Large intestine (tissue), 3 donors: ENCODE measurements at regions not wholly inside any gene's neighbourhood (a gene's known extent, or its start where the extent isn't known, plus 50 kb on each side); places are given as distances from the start of the nearest gene placed in this dataset.

Experiments
- DNase-seq, 2 donors: peaks; one replicate each; pipeline versions ENCODE4 v3.0.0 to v3.0.0-alpha.2; 2013
- H3K27ac ChIP-seq: one replicate; pipeline ENCODE4 v1.5.1; 2013; ENCODE audit warnings: low read length
- H3K27me3 ChIP-seq: 2 replicates; pipeline ENCODE4 v1.6.1; 2013; ENCODE audit warnings: low read length; ENCODE audit not compliant: control insufficient read depth, insufficient read depth
- H3K36me3 ChIP-seq: 2 replicates; pipeline ENCODE4 v1.6.1; 2013; ENCODE audit warnings: low read length; ENCODE audit not compliant: control insufficient read depth, insufficient read depth
- H3K4me1 ChIP-seq: one replicate; pipeline ENCODE4 v1.6.1; 2013; ENCODE audit warnings: low read length; ENCODE audit not compliant: control insufficient read depth, insufficient read depth
- H3K4me3 ChIP-seq: one replicate; pipeline ENCODE4 v1.5.1; 2013; ENCODE audit warnings: low read length
- H3K9me3 ChIP-seq: one replicate; pipeline ENCODE4 v1.6.1; 2013; ENCODE audit warnings: mild to moderate bottlenecking, low read depth, low read length, moderate library complexity; ENCODE audit not compliant: control insufficient read depth
- WGBS: methylation state at CpG from one replicate; pipeline ENCODE4 v1.1.5; 2013; ENCODE audit warnings: low lambda C conversion rate; ENCODE audit not compliant: insufficient coverage; 5-methylcytosine and 5-hydroxymethylcytosine counted together

DNA sequence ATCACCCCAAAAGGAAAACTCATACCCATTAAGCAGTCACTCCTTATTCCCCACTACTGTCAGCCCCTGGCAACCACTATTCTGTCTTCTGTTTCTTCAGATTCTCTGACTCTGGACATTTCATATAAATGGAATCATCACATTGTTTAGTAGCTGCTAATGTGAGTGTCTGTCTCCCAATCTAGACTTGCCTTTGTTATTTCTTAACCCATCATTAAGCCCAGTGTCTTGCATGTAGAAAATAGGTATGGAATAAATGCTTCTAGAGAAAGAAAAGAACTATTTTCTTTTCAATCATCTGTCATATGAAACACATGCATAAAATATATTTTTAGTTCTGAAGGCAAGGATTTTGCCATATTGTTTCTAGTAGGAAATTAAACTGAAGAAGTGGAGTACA is 610.0 kb downstream of the PLPP3 start:
- no peak overlapping the region for H3K4me3 ChIP-seq
- no peaks in the 10 kb centered on the region for H3K36me3 ChIP-seq
- H3K27ac ChIP-seq: no peak overlapping the region
- no peak for DNase-seq
- no peaks in the 10 kb centered on the region for H3K4me1 ChIP-seq
- no peaks in the 10 kb centered on the region for H3K27me3 ChIP-seq
- no peaks in the 10 kb centered on the region for H3K9me3 ChIP-seq

DNA sequence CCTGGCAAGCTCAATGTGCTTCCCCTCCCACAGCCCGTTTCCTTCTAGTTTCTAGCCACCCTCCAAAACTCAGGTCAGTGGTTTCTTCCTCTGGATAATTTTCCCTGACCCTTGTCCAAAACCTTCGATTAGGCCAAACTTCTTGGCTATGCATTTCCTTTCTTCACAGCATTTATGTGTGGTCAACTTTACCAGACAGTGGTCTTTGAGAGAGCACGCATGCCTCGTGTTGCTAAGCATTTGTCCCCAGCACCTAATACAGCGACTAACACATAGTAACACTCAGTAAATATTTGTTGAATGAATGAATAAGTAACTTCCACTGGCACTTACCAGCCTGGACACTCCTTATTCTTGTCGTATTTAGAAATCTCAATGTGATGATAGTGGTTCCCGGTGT is 610.7 kb downstream of the PLPP3 start:
- H3K4me3 ChIP-seq: no peak overlapping the region

DNA sequence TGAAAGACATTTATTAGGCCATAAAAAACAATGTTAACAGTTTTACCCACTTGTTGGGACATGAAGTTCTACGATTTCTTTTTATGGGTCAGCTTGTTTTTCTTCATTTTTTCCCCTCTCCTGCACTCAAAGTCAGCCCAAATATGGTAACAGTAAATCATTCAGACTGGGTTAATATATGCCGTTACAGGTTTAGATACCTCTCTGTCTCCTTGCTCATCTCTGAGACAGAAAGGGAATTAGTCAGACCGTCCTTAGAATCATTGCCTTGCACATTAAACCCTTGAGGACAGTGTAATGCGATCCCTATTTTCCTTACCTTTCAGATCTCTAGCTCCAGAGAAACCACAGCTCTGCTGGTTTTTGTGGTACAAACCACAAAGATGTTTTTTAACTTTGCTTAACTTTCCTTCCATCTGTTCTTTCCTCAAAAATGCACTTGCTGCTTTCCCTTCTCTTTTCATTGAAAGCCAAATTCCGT is 613.3 kb downstream of the PLPP3 start:
- Histone ChIP-seq H3K4me1 (no peaks in the 10 kb centered on the region), H3K36me3 (no peaks in the 10 kb centered on the region), H3K9me3 (no peaks in the 10 kb centered on the region), H3K27me3 (no peaks in the 10 kb centered on the region), H3K27ac (no peak overlapping the region), H3K4me3 (no peak overlapping the region)
- WGBS: 63% methylated on average over 2 of the region's 5 CpGs
- DNase-seq: no peak

More for the DNA sequence above, 610.7 kb downstream of the PLPP3 start:
- Histone ChIP-seq H3K27ac (no peak overlapping the region), H3K27me3 (no peaks in the 10 kb centered on the region), H3K4me1 (no peaks in the 10 kb centered on the region), H3K36me3 (no peaks in the 10 kb centered on the region), H3K9me3 (no peaks in the 10 kb centered on the region)
- WGBS: 80% methylated on average over 2 of the region's 7 CpGs
- DNase-seq: no peak

DNA sequence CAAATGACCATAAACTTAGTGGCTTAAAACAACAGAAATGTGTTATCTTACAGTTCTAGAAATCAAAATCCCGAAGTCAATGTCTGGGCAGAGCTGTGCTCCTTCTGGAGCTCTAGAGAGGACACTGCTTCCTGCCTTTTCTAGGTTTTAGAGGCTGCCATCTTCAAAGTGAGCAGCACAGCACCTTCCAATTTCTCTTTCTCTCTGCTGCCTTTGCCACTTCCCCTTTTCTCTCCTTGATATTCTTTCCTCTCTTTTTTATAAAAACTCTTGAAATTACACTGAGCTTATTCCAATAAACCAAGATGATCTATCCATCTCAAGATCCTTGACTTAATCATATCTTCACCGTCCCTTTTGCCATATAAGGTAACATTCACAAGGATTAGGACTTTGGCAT is 616.9 kb downstream of the PLPP3 start:
- Histone ChIP-seq H3K36me3 (no peaks in the 10 kb centered on the region), H3K27ac (no peak overlapping the region), H3K4me3 (no peak overlapping the region), H3K9me3 (no peaks in the 10 kb centered on the region), H3K27me3 (no peaks in the 10 kb centered on the region), H3K4me1 (no peaks in the 10 kb centered on the region)
- no peak for DNase-seq
- 100% methylated on average over 1 of the region's 2 CpGs for WGBS

DNA sequence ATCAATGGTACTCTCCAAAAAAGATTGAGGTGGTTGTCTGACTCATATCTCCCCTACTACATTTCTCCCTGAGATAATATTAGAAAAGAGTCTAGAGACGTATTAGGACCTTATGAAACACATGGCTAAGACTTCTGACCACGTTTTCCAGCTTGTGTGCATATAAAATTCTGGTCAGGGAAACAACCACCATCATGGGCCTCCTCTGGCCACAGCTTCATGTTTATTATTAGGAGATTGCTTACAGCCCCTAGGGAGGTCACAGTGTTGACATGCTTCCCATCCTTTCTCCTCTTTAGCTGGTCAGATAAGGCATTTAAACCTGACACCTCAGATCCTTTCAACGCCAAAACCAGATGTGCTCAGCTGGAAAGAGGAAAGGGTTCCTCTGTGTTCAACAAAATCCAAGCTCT is 620.2 kb downstream of the PLPP3 start:
- no peaks in the 10 kb centered on the region for H3K36me3 ChIP-seq
- H3K27ac ChIP-seq: no peak overlapping the region
- H3K4me3 ChIP-seq: no peak overlapping the region
- no CpG with 5 or more reads among the region's 3 CpGs for WGBS
- no peaks in the 10 kb centered on the region for H3K9me3 ChIP-seq
- no peaks in the 10 kb centered on the region for H3K27me3 ChIP-seq
- no peaks in the 10 kb centered on the region for H3K4me1 ChIP-seq
- no peak for DNase-seq

DNA sequence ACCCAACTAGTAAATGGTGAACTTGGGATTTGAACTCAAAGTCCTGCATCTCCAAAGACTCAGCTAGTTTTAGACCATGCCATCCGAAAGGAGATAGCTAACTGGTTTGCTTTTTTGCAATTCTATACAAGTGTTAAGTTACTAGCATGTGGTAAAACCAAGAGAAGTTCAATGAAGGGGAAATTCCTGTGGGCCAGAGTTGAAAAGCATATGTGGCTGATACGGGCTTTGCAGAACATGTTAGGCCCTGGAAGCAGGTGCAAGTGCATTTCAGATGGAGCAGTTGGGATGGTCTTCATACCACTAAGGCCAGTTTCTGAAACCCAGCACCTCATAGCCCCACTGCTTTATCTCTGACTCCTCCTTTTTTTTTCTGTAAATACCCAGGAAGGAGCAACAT is 620.9 kb downstream of the PLPP3 start:
- no peak for DNase-seq
- H3K9me3 ChIP-seq: no peaks in the 10 kb centered on the region

DNA sequence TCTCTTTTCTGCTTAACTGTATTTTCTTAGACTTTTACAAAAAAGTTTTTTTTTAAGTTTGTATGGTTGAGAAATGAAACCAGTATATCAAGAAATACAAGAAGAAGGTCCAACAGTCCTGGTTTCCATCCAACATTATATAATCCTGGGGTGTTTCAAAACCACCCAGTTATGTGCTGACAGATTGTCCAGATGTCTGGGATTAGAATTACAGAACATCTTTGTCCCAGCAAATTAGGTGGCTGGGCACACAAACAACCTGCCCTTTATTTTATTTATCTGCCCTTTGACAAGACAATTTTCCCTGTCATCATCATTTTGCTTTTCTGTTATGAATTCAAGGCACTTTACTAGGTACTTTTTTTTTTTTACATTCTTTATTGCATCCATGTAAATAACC is 622.1 kb downstream of the PLPP3 start:
- H3K9me3 ChIP-seq: no peaks in the 10 kb centered on the region
- no peaks in the 10 kb centered on the region for H3K36me3 ChIP-seq
- no peaks in the 10 kb centered on the region for H3K27me3 ChIP-seq
- no peak overlapping the region for H3K27ac ChIP-seq
- H3K4me3 ChIP-seq: no peak overlapping the region
- no peaks in the 10 kb centered on the region for H3K4me1 ChIP-seq
- DNase-seq: no peak

More for the DNA sequence above, 620.9 kb downstream of the PLPP3 start:
- no CpG with 5 or more reads among the region's 2 CpGs for WGBS
- no peaks in the 10 kb centered on the region for H3K27me3 ChIP-seq
- no peak overlapping the region for H3K4me3 ChIP-seq
- H3K4me1 ChIP-seq: no peaks in the 10 kb centered on the region
- H3K36me3 ChIP-seq: no peaks in the 10 kb centered on the region
- H3K27ac ChIP-seq: no peak overlapping the region

DNA sequence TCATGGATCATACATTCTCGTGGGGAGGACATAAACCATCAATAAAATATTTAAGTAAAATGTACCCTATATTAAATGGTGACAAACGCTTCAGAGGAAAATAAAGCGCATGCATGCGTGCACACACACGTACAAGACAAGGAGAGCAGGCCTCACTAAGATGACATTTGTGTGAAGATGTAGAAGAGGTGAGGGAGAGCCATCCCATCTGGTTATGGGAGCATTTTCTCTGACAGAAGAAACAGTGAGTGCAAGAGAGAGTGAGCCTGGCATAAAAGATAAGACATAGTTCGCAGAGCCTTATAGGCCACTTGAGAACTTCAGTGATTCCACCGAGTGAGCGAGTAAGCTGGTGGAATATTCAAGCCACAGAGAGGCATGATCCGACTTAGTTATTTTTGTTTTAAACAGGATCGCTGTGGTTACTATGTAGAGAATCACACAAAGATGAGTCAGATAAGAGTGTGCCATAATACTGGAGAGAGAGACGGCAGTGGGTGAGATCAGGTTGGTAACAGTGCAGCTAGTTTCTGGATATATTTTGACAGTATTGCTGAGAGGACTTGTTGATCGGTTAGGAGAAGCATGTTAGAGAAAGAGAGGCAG is 624.2 kb downstream of the PLPP3 start:
- no peaks in the 10 kb centered on the region for H3K4me1 ChIP-seq
- H3K27me3 ChIP-seq: no peaks in the 10 kb centered on the region
- H3K4me3 ChIP-seq: no peak overlapping the region
- H3K9me3 ChIP-seq: no peaks in the 10 kb centered on the region
- 76% methylated on average over 3 of the region's 12 CpGs for WGBS
- H3K27ac ChIP-seq: no peak overlapping the region
- no peak for DNase-seq
- no peaks in the 10 kb centered on the region for H3K36me3 ChIP-seq

DNA sequence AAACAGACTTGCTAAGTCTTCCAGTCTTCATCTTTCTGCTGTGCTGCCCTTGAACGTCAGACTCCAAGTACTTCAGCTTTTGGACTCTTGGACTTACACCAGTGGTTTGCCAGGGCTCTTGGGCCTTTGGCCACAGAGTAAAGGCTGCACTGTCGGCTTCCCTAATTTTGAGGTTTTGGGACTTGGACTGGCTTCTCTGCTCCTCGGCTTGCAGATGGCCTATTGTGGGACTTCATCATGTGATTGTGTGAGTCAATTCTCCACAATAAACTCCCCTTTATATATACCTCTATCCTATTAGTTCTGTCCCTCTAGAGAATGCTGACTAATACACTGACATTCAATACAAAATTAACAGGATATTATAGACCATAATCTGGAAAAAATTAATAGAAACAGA is 628.1 kb downstream of the PLPP3 start:
- H3K4me1 ChIP-seq: no peaks in the 10 kb centered on the region
- no peaks in the 10 kb centered on the region for H3K27me3 ChIP-seq
- no peaks in the 10 kb centered on the region for H3K9me3 ChIP-seq
- no peaks in the 10 kb centered on the region for H3K36me3 ChIP-seq
- no peak for DNase-seq
- whole genome bisulfite sequencing: no CpG with 5 or more reads among the region's 3 CpGs
- H3K27ac ChIP-seq: no peak overlapping the region
- no peak overlapping the region for H3K4me3 ChIP-seq

DNA sequence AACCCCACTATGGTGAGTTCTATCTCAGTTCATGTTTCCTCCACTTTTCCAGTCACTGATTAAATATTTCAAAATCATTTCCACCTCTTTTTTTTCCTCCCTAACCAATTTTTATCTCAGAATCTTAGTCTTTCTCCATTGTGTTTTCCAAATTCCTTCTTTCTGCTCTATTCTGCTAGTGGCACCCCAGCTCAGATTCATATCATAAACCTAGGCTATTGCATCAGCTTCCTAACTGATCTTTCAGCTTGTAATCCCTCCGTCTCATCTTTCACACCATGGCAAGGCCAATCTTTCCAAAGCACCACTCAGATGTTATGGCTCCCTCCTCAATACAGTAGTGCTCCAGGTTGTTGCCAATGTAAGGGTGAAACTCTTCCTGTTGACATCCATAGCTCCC is 631.9 kb downstream of the PLPP3 start:
- Histone ChIP-seq H3K9me3 (no peaks in the 10 kb centered on the region), H3K27me3 (no peaks in the 10 kb centered on the region), H3K27ac (no peak overlapping the region), H3K4me3 (no peak overlapping the region), H3K4me1 (no peaks in the 10 kb centered on the region), H3K36me3 (no peaks in the 10 kb centered on the region)
- no CpG with 5 or more reads among the region's 1 CpG for WGBS
- DNase-seq: no peak

DNA sequence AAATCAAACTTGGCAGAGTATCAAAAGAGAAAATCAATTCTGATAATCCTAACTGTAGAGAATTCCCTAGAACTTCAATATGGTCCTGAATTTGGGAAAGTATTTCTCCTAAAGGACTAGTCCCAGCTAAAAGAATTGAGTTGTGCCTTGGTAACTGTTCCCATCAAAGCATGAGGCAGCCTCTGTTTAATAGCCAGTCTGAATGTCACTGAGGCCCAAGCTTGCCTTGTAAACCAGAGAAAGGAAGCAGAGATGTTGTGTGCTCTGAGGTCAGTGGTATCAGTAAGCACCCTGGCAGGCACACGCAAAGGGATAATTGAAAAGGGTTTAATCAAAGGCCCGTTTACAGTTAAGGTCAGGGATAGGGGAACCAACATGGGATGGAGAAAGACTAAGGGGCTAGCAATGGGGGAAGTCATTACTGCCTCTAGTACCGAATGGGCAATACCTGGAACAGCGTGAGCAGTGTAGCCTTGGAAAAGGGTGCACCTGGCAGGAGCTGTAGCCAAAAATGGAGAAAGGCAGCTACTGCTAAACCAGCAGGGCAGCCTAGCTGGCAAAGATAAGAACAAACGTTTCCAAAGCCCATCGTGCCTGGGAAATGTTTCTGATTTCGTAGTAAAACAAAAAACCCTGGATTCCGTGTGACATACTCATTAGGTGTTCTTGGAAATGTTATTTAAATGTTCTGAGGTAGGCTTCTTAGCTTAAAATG is 635.5 kb downstream of the PLPP3 start:
- Histone ChIP-seq H3K4me1 (no peaks in the 10 kb centered on the region), H3K36me3 (no peaks in the 10 kb centered on the region), H3K9me3 (no peaks in the 10 kb centered on the region), H3K27ac (no peak overlapping the region), H3K27me3 (no peaks in the 10 kb centered on the region), H3K4me3 (no peak overlapping the region)
- WGBS: 40% methylated on average over 3 of the region's 8 CpGs
- DNase-seq: no peak
